ENCODE measurements at regions not wholly inside any gene's neighbourhood (a gene's known extent, or its start where the extent isn't known, plus 50 kb on each side); places are given as distances from the start of the nearest gene placed in this dataset.

GRCh38 chr9:3698076-3698475 lies 172.3 kb upstream of the RFX3 start:
- POLR2A ChIA-PET (ENCODE audit: unreplicated experiment): interaction anchor here (0.6 kb wide), 1 partner anchor 9 kb away, joined by 3 read pairs; no protein-coding TSS in a partner anchor
- Histone ChIP-seq H4K20me1 (ENCODE audit: low read length) (no peaks in the 10 kb centered on the region), H3K9me2 (replicated peaks; ENCODE audit: low read length) (no peaks in the 10 kb centered on the region), H3F3A (ENCODE audit: low read length, unreplicated experiment) (no peaks in the 10 kb centered on the region), H2AFZ (ENCODE audit: low read length) (no peak overlapping the region), H3K4me2 (ENCODE audit: low read length) (no peak overlapping the region), H3K36me3 (ENCODE audit: low read depth, low read length) (no peaks in the 10 kb centered on the region), H3K4me3 (ENCODE audit: low read length) (no peak overlapping the region), H3K4me1 (ENCODE audit: insufficient read depth, low read length) (no peaks in the 10 kb centered on the region), H3K9me3 (ENCODE audit: low read length) (no peaks in the 10 kb centered on the region), H3K79me2 (ENCODE audit: low read length) (no peaks in the 10 kb centered on the region), H3K27ac (ENCODE audit: low read length) (no peak overlapping the region), H3K9ac (ENCODE audit: low read length) (no peak overlapping the region), H3K27me3 (ENCODE audit: low read length) (no peaks in the 10 kb centered on the region)
- ATAC-seq (no peak), DNase-seq (no peak)
- BruUV-seq (replicated peaks): no TSS peak
- CTCF ChIA-PET: no interaction called here
- intact Hi-C loops (cut with micrococcal nuclease): loop anchor here (10.0 kb wide), 1 partner anchor 153 kb away; no protein-coding TSS in a partner anchor
- TF ChIP-seq CTCF (conservative IDR thresholded peaks at IDR 0.05; ENCODE audit: low read depth, low read length) (no peak), EZH2phosphoT487 (IDR thresholded peaks at IDR 0.05; ENCODE audit: borderline replicate concordance, low read length) (no peak), EZH2 (IDR thresholded peaks at IDR 0.05; ENCODE audit: low read length, unreplicated experiment) (no peak)

- H3K36me3 ChIP-seq (ENCODE audit: low read depth, low read length): no peaks in the 10 kb centered on the region
- no peaks in the 10 kb centered on the region for H3K4me1 ChIP-seq (ENCODE audit: insufficient read depth, low read length)
- no peak overlapping the region for H3K4me2 ChIP-seq (ENCODE audit: low read length)
- no peak overlapping the region for H3K27ac ChIP-seq (ENCODE audit: low read length)
- no peaks in the 10 kb centered on the region for H3K27me3 ChIP-seq (ENCODE audit: low read length)
- ATAC-seq: no peak
- no peak overlapping the region for H2AFZ ChIP-seq (ENCODE audit: low read length)
- H3K9me3 ChIP-seq (ENCODE audit: low read length): no peaks in the 10 kb centered on the region
- no peak for DNase-seq
- intact Hi-C loops (cut with micrococcal nuclease): loop anchor here (10.0 kb wide), 1 partner anchor 152 kb away; no protein-coding TSS in a partner anchor
- TF ChIP-seq CTCF (conservative IDR thresholded peaks at IDR 0.05; ENCODE audit: low read depth, low read length) (no peak), EZH2phosphoT487 (IDR thresholded peaks at IDR 0.05; ENCODE audit: borderline replicate concordance, low read length) (no peak), EZH2 (IDR thresholded peaks at IDR 0.05; ENCODE audit: low read length, unreplicated experiment) (no peak)
- no TSS peak for BruUV-seq (replicated peaks)
- H3K9me2 ChIP-seq (replicated peaks; ENCODE audit: low read length): no peaks in the 10 kb centered on the region
- CTCF ChIA-PET: no interaction called here
- no peaks in the 10 kb centered on the region for H4K20me1 ChIP-seq (ENCODE audit: low read length)
- H3F3A ChIP-seq (ENCODE audit: low read length, unreplicated experiment): no peaks in the 10 kb centered on the region
- H3K9ac ChIP-seq (ENCODE audit: low read length): no peak overlapping the region
- H3K4me3 ChIP-seq (ENCODE audit: low read length): no peak overlapping the region
- POLR2A ChIA-PET (ENCODE audit: unreplicated experiment): no interaction called here
- H3K79me2 ChIP-seq (ENCODE audit: low read length): no peaks in the 10 kb centered on the region
These were observed 170.6 kb upstream of the RFX3 start for GRCh38 chr9:3696368-3696767.

GRCh38 chr9:3692606-3693005 lies 166.8 kb upstream of the RFX3 start:
- TF ChIP-seq EZH2phosphoT487 (IDR thresholded peaks at IDR 0.05; ENCODE audit: borderline replicate concordance, low read length) (no peak), CTCF (conservative IDR thresholded peaks at IDR 0.05; ENCODE audit: low read depth, low read length) (no peak), EZH2 (IDR thresholded peaks at IDR 0.05; ENCODE audit: low read length, unreplicated experiment) (no peak)
- no peaks in the 10 kb centered on the region for H3F3A ChIP-seq (ENCODE audit: low read length, unreplicated experiment)
- no peaks in the 10 kb centered on the region for H3K27me3 ChIP-seq (ENCODE audit: low read length)
- H3K9me2 ChIP-seq (replicated peaks; ENCODE audit: low read length): no peaks in the 10 kb centered on the region
- ChIA-PET CTCF (no interaction called here), POLR2A (ENCODE audit: unreplicated experiment) (no interaction called here)
- no peak for DNase-seq
- ATAC-seq: no peak
- H3K4me2 ChIP-seq (ENCODE audit: low read length): no peak overlapping the region
- no peak overlapping the region for H2AFZ ChIP-seq (ENCODE audit: low read length)
- no peaks in the 10 kb centered on the region for H3K36me3 ChIP-seq (ENCODE audit: low read depth, low read length)
- H3K4me1 ChIP-seq (ENCODE audit: insufficient read depth, low read length): no peaks in the 10 kb centered on the region
- H3K4me3 ChIP-seq (ENCODE audit: low read length): no peak overlapping the region
- H3K27ac ChIP-seq (ENCODE audit: low read length): no peak overlapping the region
- BruUV-seq (replicated peaks): no TSS peak
- no peak overlapping the region for H3K9ac ChIP-seq (ENCODE audit: low read length)
- no peaks in the 10 kb centered on the region for H3K79me2 ChIP-seq (ENCODE audit: low read length)
- intact Hi-C loops (cut with micrococcal nuclease): loop anchor here (10.0 kb wide), 1 partner anchor 148 kb away; no protein-coding TSS in a partner anchor
- no peaks in the 10 kb centered on the region for H3K9me3 ChIP-seq (ENCODE audit: low read length)
- no peaks in the 10 kb centered on the region for H4K20me1 ChIP-seq (ENCODE audit: low read length)

Data from PC-3 (cell line).